Fibroblast of lung (primary cell): ENCODE measurements at regions not wholly inside any gene's neighbourhood (a gene's known extent, or its start where the extent isn't known, plus 50 kb on each side); places are given as distances from the start of the nearest gene placed in this dataset.

ENCODE experiments used
- DNase-seq, 2 donors: peaks; one replicate each; pipeline versions ENCODE4 v3.0.0 to v3.0.0-alpha.2; 2010; ENCODE audit warnings: low read depth in 2 of 2
- H2AFZ ChIP-seq: 2 replicates; pipeline ENCODE4 v1.5.1; 2012; ENCODE audit warnings: low read length, control low read depth, inconsistent platforms
- H3K27ac ChIP-seq: 2 replicates; pipeline ENCODE4 v1.5.1; 2011; ENCODE audit warnings: low read length, control low read depth; ENCODE audit not compliant: insufficient read depth
- H3K27me3 ChIP-seq: 2 replicates; pipeline ENCODE4 v1.5.1; 2011; ENCODE audit warnings: mild to moderate bottlenecking, low read length; ENCODE audit not compliant: control insufficient read depth, insufficient read depth
- H3K36me3 ChIP-seq: 2 replicates; pipeline ENCODE4 v1.5.1; 2011; ENCODE audit warnings: low read length; ENCODE audit not compliant: control insufficient read depth, insufficient read depth
- H3K4me1 ChIP-seq: 2 replicates; pipeline ENCODE4 v1.5.1; 2011; ENCODE audit warnings: low read length; ENCODE audit not compliant: control insufficient read depth, insufficient read depth; ENCODE audit errors: extremely low read depth
- H3K4me2 ChIP-seq: 2 replicates; pipeline ENCODE4 v1.5.1; 2011; ENCODE audit warnings: low read length, control low read depth; ENCODE audit not compliant: insufficient read depth; ENCODE audit errors: extremely low read depth
- H3K4me3 ChIP-seq, 4 experiments: fragments of 200-600 bp in 1 of 4; sonication (generic) in 1 of 4; replicated peaks in 1 of 4; 2 replicates each; pipeline ENCODE4 v1.5.1; 2011 to 2016; ENCODE audit warnings: low read length in 4 of 4, low read depth in 3 of 4, mild to moderate bottlenecking in 3 of 4, control low read depth in 2 of 4, inconsistent platforms in 1 of 4, mixed read lengths in 1 of 4; ENCODE audit not compliant: insufficient read depth in 1 of 4; ENCODE audit errors: control extremely low read depth in 1 of 4
- H3K79me2 ChIP-seq: 2 replicates; pipeline ENCODE4 v1.5.1; 2012; ENCODE audit warnings: mild to moderate bottlenecking, low read length, inconsistent platforms; ENCODE audit not compliant: control insufficient read depth, insufficient read depth
- H3K9ac ChIP-seq: 2 replicates; pipeline ENCODE4 v1.5.1; 2011; ENCODE audit warnings: mild to moderate bottlenecking, low read length, control low read depth; ENCODE audit not compliant: insufficient read depth
- H3K9me3 ChIP-seq: 2 replicates; pipeline ENCODE4 v1.5.1; 2012; ENCODE audit warnings: low read depth, low read length; ENCODE audit not compliant: control insufficient read depth, insufficient read depth
- H4K20me1 ChIP-seq: 2 replicates; pipeline ENCODE4 v1.5.1; 2011; ENCODE audit warnings: low read length; ENCODE audit not compliant: control insufficient read depth, insufficient read depth; ENCODE audit errors: extremely low read depth
- EZH2 ChIP-seq: IDR thresholded peaks from 2 replicates; pipeline ENCODE4 v1.5.1; 2012; ENCODE audit warnings: low read length, control low read depth, mild to moderate bottlenecking; ENCODE audit errors: missing control alignments
- TF ChIP-seq, protein P1 (sequence below), 2 donors: IDR thresholded peaks in 1 of 2; conservative IDR thresholded peaks in 1 of 2; 1 replicate in 1 of 2; 2 replicates in 1 of 2; pipeline ENCODE4 v1.5.1; 2011 to 2012; ENCODE audit warnings: low read length in 2 of 2, control low read depth in 1 of 2, inconsistent platforms in 1 of 2, low read depth in 1 of 2, mild to moderate bottlenecking in 1 of 2

DNA sequence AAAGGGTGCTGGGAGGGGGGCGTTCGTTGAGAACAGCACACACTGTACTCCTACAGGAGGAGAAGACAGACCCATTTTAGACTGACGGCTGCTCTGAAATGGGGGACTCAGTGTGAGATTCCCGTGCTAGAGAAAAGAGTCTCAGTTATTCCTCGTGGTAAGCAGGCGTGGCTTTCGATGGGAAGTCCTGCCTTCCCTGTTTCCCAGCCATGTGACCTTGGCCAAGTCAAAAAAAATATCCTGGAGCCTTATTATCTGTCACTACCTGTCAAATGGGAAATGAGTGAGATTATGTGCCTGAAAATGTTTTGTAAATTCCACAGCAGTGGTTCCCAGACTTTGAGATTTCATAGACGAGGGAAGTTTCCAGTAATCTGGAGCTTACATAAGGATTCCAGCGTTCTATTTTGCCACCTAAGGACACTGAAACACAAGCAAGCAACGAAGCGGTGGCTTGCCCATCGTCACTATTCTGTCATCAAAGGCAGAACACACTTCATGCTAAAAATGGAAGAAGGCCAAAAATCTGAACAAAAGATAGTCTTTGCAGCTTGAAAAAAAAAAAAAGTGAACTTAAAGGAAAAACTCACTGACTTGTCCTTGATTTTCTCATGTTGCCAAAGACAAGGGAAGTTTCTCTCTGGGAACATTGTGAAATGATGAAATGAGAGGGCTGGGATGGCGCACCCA lies 253.4 kb upstream of the RPL38 start:
- no peak overlapping the region for H2AFZ ChIP-seq
- no peak overlapping the region for H3K9ac ChIP-seq
- no peaks in the 10 kb centered on the region for H3K4me1 ChIP-seq
- no peak overlapping the region for H3K27ac ChIP-seq
- no peak for DNase-seq
- TF ChIP-seq, protein P1, sequence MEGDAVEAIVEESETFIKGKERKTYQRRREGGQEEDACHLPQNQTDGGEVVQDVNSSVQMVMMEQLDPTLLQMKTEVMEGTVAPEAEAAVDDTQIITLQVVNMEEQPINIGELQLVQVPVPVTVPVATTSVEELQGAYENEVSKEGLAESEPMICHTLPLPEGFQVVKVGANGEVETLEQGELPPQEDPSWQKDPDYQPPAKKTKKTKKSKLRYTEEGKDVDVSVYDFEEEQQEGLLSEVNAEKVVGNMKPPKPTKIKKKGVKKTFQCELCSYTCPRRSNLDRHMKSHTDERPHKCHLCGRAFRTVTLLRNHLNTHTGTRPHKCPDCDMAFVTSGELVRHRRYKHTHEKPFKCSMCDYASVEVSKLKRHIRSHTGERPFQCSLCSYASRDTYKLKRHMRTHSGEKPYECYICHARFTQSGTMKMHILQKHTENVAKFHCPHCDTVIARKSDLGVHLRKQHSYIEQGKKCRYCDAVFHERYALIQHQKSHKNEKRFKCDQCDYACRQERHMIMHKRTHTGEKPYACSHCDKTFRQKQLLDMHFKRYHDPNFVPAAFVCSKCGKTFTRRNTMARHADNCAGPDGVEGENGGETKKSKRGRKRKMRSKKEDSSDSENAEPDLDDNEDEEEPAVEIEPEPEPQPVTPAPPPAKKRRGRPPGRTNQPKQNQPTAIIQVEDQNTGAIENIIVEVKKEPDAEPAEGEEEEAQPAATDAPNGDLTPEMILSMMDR (conservative IDR thresholded peaks at IDR 0.05 in 1 of 2, IDR thresholded peaks at IDR 0.05 in 1 of 2; ENCODE audit: low read depth in 1 of 2, low read length in 2 of 2): no peak
- no peak for TF ChIP-seq EZH2
- no peaks in the 10 kb centered on the region for H3K79me2 ChIP-seq
- H4K20me1 ChIP-seq: no peaks in the 10 kb centered on the region
- H3K4me3 ChIP-seq: no peak overlapping the region
- H3K9me3 ChIP-seq: no peaks in the 10 kb centered on the region
- H3K4me2 ChIP-seq: no peak overlapping the region
- no peaks in the 10 kb centered on the region for H3K27me3 ChIP-seq
- no peaks in the 10 kb centered on the region for H3K36me3 ChIP-seq

DNA sequence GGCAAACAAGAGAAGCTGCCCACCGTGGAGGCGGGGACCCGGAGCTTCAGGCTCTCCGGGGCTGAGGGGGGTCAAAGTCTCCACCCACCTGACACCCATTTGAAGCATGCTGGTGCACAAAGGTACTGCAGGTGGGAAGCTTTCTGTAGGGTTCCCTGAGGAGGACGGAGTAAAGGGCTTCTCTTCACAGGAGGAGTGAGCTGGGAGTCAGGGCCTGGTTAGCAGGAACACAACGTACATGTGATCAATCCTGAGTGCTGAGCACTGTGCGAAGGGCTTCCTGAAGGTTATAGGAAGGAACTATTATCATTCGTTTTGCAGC lies 252.9 kb upstream of the RPL38 start:
- no peak for DNase-seq
- no peak for TF ChIP-seq EZH2
- TF ChIP-seq, protein P1 (conservative IDR thresholded peaks at IDR 0.05 in 1 of 2, IDR thresholded peaks at IDR 0.05 in 1 of 2; ENCODE audit: low read depth in 1 of 2, low read length in 2 of 2): no peak
- no peak overlapping the region for H3K9ac ChIP-seq
- H3K27me3 ChIP-seq: no peaks in the 10 kb centered on the region
- H3K27ac ChIP-seq: no peak overlapping the region
- H3K36me3 ChIP-seq: no peaks in the 10 kb centered on the region
- H3K4me3 ChIP-seq: no peak overlapping the region
- H2AFZ ChIP-seq: no peak overlapping the region
- H3K9me3 ChIP-seq: no peaks in the 10 kb centered on the region
- H3K4me2 ChIP-seq: no peak overlapping the region
- H3K79me2 ChIP-seq: no peaks in the 10 kb centered on the region
- no peaks in the 10 kb centered on the region for H4K20me1 ChIP-seq
- H3K4me1 ChIP-seq: no peaks in the 10 kb centered on the region

DNA sequence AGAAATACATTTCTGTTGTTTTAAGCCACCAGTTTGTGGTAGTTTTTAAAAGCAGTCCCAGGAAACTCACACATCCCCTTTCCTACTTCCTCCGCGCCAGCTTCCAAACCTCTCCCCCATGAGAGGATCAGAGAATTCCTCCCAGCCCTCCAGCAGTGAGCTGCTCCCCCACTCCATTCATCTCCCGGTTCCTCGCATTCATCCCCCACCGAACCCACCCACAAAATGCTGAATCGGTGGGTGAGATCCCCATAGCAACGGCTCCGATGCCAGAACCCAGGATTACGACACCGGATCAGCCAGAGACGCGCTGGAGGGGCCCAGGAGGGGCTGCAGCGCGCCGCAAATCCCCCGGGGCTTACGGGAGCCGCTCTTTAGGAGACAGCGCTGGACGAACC lies 251.4 kb upstream of the RPL38 start:
- H3K36me3 ChIP-seq: no peaks in the 10 kb centered on the region
- no peak overlapping the region for H3K9ac ChIP-seq
- H2AFZ ChIP-seq: no peak overlapping the region
- no peaks in the 10 kb centered on the region for H3K79me2 ChIP-seq
- H3K27me3 ChIP-seq: no peaks in the 10 kb centered on the region
- H4K20me1 ChIP-seq: no peaks in the 10 kb centered on the region
- no peak overlapping the region for H3K4me3 ChIP-seq
- no peak overlapping the region for H3K4me2 ChIP-seq
- DNase-seq: no peak
- H3K4me1 ChIP-seq: no peaks in the 10 kb centered on the region
- no peak overlapping the region for H3K27ac ChIP-seq
- TF ChIP-seq, protein P1 (conservative IDR thresholded peaks at IDR 0.05 in 1 of 2, IDR thresholded peaks at IDR 0.05 in 1 of 2; ENCODE audit: low read depth in 1 of 2, low read length in 2 of 2): no peak
- TF ChIP-seq EZH2: no peak
- H3K9me3 ChIP-seq: no peaks in the 10 kb centered on the region
